NOMO-1 (cell line): ENCODE measurements at regions not wholly inside any gene's neighbourhood (a gene's known extent, or its start where the extent isn't known, plus 50 kb on each side); places are given as distances from the start of the nearest gene placed in this dataset.

ENCODE experiments used
- DNase-seq, 2 experiments: peaks; one replicate each; lab custom pipeline; 2025; ENCODE audit not compliant: unreplicated experiment in 2 of 2; lab: John Stamatoyannopoulos, UW

DNA sequence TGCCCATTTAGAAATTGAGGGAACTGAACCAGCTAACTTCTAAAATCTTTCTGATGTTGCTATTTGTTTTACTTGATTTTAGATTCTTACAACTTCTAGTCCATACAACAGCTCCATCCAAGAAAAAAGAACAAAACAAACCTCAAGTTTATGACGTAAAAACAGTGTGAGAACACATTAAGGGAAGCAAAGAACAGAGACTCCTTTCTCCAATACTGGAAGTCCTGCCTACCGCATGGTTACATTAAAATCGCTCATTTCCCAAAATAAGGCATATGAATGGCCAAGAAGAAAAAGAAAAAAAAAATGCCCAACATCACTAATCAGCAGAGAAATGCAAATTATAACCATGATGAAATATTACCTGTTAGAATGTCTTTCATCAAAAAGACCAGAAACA, 110.0 kb downstream of the TRIB2 start:
- no peak for DNase-seq

DNA sequence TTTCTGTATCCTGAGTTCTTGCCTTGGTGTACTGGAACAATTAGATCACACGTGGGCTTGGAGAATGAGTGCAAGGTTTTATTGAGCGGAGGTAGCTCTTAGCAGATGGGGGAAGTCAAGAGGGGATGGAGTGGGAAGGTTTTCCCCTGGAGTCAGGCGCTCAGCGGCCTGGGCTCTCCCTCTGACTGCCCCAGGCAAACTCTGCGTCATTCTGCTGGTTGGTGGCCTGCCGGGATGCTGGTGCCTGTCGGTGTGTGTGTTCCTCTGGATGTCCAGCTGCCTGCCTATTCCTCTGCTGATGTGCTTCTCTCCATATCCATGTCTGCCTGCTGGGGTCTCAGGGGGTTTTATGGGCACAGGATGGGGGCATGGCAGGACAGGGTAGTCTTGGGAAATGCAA, 111.0 kb downstream of the TRIB2 start:
- no peak for DNase-seq

DNA sequence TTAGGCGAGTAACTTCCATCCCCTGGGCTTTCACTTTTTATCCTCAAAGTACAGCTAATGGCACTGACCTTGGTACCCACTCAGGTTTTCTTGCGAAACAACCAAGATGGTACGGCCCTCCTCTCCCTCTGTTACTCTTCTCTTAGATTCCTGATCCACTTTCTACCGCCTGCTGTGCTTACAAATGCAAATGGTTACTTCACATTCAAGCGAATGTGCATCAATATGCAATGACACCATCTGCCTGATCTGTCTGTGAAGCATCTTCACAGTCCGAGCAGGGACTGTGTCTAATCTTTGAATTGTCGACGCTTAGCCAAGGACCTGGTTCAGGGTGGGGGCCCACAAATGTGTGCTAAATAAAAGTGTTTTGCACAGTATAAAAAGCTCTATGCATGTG, 112.2 kb downstream of the TRIB2 start:
- no peak for DNase-seq

DNA sequence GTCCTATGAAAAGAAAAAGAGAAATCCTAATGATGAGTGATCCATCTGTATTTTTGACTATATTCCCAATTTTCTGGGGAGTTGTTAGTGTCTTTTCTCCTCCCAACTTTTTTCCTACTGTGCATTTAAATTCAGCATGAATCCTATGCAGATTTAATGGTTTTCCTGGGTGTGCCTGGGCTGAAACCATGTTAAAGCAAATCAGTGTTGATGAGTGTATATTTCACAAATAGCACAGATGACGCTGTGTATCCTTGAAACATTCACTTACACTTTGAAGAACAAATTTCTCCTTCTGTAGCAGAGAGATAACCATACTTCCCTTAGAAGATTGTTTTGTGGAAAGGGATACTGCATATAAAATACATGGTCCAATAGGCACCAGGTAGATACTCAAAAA, 114.3 kb downstream of the TRIB2 start:
- DNase-seq: no peak

DNA sequence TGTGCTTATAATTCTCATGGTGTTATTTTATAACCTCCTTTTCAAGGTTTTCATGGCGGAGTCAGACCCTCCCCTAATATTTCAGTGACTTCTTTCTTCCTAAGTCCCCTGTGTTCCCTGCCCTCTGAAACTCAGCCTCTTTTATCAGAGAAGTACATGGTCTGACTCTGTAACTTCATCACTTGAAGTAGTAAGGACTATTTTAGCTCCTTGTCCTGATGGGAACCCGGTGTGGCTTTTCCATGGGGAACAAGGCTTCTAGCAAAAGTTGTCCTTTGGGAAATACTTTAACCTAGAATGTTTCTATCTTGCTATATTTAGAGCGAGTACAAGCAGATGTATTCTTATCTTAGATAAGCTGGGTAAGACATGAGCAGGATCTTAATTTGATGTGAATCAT, 117.5 kb downstream of the TRIB2 start:
- DNase-seq: no peak

DNA sequence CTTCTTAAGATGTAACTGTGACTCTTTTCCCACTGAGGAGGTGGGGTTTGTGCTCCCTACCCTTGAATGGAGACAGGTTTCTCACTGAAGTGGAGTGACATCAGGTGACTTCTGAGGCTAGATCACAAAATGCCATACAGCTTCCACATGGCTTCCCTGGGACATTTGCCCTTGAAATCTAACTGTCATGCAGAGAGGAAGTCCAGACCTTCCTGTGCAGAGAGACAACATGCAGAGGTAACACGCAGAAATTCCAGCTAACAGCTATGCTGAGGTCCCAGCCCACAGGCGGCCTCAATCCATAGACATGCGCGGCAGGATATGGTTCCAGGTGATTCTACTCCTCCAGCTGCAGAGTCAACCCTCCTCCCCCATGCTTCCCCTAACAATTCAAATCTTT, 119.0 kb downstream of the TRIB2 start:
- no peak for DNase-seq

DNA sequence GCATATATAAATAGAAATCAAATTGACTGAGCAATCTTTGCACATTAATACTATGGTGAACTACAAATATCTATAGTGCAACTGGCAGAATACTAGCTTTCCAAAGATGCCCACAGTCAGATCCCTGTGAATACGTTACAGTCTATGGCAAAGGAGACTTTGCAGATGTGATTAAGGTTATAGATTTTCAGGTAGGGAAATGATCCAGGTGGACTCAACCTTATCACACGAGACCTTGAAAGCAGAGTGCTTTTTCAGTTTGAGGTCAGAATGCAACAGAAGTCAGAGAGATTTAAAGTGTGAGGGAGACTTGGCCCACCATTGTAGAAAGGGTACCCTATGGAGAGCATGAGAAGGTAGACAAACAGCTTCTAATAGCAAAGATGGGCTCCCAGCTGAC, 122.6 kb downstream of the TRIB2 start:
- no peak for DNase-seq

DNA sequence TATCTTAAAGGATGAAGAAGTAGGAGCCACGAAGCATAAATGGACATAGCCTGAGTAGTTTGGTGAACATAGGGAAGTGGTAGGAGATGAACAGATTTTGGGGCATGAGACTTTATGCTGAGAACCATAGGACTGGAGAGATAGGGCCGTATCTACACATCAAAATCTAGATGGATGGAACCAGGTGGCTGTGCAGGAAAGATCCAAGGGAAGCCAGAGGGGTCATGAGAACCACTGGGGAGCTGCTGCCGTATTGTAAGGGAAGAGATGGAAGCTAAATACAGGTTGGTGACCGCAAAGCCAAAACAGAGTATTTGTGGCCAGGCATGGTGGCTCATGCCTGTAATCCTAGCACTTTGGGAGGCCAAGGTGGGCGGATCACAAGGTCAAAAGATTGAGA, 124.3 kb downstream of the TRIB2 start:
- DNase-seq: no peak

DNA sequence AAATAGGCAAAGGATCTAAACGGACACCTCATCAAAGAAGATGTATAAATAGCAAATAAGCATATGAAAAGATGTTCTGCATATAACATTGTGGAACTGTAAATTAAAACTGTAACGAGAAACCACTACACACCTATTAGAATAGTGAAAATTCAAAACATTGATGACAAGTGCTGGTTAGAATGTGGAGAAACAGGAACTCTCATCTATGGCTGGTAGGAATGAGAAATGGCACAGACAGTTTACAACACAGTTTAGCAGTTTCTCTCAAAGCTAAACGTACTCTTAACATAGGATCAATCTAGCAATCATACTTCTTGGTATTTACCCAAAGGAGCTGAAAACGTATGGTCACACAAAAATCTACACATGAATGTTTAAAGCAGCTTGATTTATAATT, 126.2 kb downstream of the TRIB2 start:
- no peak for DNase-seq

DNA sequence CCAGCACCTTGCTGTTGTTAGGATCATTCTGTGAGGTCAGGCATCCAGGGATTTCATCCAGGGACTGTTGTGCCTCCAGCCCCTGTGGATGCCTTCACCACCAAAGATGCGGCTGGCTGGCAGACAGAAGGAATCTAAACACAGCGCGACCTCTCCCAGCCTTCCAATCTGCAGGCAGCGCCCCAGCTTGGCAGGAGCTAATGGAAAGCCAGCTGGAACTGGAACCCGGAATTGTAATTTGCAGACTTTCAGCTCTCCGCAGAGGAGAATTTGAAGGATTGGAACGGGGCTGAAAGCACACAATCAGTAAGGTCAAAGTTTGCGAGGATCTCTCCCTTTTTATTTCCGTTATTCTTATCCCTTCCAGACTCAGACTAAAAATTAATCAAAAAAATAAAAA, 127.8 kb downstream of the TRIB2 start:
- DNase-seq: no peak

DNA sequence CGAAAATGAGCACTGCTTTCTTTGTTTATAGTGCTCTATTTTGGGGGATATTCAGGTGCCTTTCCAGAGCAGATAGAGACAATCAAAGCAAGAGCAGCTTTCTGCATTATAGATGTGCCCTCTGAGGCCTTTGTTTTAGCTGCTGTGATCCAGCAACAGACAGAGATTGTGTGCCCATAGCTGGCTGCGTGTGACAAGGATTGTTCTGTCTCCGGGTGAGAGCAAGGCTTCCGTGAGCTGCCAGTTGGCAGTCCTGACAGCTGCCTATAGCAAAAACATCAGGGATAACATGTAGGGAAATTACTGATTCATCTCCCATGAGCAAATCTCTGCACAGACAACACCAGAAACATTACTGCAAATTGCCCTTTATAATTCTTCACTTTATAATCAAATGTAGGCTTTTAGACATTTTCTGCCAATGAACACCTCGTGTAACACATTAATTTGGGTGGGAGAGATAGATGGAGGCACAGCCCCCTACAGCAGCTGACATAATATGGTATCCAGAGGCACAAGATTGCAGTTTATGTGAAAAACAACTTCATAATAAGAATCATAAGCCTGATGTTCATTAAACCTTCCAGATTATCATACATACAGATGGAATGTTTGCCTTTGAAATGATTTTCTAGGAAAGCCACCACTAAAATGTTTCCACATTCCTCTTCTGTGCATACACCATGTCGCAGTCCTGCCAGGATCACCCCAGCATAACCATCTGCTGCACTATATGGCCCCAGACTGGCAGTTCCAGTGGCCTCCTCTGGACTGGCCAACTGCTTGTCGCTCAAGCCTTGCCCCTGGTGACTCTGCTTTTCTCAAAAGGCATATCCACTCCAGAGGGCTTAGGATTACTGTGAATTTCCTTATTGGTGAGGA, 131.2 kb downstream of the TRIB2 start:
- DNase-seq: no peak

DNA sequence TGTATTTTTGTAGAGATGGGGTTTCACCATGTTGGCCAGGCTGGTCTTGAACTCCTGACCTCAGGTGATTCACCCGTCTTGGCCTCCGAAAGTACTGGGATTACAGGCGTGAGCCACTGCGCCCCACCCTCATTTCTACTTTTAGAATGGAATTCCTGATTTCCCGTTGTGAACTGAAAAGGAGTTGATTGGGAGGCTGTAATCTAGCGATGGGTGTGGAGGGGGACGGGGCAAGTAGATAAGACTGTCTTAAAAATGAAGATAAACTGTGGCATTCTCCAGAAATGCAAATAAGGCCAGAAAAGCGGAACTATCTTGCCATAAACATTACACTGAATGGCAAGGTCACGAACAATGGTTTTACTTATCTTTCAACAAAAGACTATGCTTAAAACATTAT, 135.4 kb downstream of the TRIB2 start:
- no peak for DNase-seq

DNA sequence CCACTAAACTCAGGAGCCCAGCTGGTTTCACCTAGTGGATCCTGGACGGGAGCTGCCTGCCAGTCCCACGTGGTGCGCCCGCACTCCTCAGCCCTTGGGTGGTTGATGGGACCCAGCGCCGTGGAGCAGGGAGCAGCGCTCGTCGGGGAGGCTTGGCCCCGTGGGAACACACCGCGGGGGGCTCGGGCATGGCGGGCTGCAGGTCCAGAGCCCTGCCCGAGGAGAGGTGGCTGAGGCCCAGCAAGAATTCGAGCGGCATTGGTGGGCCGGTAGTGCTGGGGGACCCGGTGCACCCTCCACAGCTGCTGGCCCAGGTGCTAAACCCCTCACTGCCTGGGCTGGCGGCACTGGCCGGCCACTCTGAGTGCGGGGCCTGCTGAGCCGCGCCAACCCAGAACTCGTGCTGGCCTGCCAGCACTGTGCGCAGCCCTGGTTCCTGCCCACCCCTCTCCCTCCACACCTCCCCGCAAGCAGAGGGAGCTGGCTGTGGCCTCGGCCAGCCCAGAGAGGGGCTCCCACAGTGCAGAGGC, 137.3 kb downstream of the TRIB2 start:
- DNase-seq: no peak

DNA sequence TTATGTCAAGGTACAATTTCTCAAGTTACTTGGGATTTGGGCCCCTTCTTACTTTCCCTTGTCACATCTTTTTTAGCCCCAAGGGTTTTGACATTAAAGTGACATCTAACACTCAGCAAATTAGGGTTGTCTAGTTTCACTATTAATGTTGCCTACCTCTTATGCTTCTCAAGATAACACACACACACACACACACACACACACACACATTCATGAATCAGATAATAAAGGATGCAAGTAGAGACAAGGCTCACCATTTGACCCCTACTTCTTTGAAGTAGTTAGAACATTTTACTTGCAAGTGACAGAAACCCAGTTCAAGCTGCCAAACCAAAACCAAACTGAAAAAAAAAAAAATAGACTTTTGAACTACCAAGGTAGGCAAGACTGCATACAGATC, 138.8 kb downstream of the TRIB2 start:
- DNase-seq: no peak

DNA sequence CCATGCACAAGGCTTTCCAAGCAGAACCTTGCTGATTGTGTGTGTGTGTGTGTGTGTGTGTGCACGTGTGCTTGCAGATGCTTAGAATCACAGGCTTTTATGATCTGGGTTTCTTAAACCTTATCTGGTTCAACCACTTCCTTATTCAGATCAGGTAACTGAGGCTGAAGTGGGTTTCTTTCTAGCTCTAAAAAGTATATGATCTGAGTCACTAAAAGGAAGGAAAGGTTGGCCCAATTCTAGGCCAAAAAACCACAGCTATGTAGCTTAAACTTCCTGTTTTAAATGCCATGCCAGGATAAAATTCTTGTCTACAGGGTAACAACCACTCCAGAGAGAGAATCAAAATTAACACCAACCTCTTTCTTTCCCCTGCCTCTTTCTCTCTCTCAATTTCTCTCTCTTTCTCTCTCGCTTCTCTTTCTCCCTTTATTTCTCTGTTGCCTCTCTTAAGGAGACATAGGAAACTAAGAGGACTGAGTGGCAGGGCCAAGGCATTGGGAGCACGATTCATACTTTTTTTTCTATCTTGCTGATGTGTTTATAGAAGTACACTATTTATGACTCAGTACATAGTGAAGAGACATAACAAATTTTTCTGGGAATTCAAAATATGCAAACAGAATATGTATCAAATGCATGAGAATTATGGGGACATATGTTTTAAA, 140.3 kb downstream of the TRIB2 start:
- DNase-seq: peak; percentile 79 to 96

DNA sequence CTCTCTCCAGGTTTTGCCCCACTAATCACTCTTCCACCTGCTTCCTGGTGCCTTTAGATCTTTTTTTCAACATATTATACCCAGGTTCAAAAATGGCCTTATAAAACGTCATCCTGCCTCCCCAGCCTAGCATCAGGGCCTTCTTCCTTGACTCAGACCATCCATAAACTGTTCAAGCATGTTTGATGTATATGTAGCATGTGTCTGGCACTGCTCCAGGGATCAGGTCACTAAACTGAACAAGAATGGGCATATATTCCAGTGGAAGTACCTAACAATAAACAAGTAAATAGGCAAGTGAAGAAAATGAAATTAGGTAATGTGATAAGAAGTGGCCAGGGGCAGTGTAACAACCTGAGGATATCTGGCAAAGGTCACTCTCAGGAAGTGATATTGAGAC, 141.2 kb downstream of the TRIB2 start:
- DNase-seq: no peak

DNA sequence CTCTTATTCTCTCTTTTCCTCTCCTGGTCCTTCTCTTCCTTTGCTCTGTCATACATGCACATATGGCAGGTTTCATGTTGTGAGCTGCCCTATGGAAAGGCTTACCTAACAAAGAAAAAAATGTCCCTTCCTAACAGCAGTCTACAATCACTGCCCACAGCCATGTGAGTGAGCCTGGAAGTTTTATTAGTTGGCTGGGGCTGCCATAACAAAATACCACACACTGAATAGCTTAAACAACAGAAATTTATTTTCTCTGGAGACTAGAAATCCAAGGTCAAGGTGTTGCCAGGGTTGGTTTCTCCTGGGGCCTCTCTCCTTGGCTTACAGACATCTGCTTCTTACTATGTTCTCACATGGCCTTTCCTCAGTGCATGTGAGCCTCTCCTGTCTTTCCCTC, 142.1 kb downstream of the TRIB2 start:
- no peak for DNase-seq

DNA sequence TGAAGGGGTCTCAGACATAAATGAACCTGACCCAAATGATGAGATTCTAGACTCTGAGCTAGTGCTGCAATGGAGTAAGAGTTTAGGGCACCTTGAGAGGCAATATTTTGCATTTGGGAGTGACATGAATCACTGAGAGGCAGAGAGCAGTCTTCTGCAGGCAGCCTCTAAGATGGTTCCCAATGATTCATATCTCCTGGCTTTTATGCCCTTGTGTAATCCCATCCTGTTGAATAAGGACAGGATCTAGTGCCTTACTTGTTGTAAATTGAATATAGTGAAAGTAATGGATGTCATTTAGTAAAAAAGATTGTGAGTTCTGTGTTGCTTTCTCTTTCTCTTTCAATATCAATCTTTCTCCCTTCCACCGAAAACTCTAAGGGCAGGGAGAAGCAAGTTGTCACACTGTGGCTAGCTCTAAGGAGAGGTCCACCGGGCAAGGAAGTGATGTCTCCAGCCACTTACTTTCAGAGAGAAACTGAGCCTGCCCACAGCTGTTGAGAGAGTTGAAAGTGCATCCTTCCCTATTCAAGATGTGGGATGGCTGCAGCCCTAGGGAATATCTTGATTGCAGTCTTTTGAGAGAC, 144.7 kb downstream of the TRIB2 start:
- DNase-seq: peak in 1 of 2 experiments; percentile 18

DNA sequence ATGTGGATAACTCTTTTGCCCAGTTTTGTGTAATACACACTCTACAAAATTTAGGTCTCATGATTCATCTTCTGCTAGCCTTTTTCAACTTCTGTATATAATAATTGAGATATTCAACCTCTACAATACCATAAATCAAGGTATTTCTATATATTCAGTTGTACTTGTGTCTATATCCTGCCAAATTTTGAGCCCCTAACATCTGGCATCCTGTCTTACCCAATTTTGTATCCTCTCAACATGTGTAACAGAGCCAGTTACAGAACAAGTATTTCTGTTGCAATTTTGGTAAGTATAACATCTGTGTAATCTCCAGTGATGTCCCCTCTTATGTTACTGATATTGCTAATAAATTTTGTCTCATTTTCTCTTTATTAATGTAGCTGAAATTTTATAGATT, 145.8 kb downstream of the TRIB2 start:
- no peak for DNase-seq

DNA sequence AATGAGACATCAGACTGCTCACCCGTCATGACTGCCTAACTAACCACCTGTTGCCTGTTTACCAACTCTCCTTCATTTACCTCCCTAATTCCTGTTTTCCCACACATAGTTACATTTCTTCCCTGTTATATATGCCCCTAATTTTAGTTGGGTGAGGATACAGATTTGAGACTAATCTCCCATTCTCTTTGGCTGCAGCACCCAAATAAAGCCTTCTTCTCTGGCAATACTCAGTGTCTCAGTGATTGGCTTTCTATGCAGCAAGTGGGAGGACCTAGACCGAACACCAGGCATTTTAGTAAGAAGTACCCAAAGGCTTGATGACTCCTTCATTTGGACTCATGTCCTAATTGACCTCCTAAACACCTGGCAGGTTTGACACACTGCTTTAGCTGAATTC, 147.2 kb downstream of the TRIB2 start:
- DNase-seq: no peak

DNA sequence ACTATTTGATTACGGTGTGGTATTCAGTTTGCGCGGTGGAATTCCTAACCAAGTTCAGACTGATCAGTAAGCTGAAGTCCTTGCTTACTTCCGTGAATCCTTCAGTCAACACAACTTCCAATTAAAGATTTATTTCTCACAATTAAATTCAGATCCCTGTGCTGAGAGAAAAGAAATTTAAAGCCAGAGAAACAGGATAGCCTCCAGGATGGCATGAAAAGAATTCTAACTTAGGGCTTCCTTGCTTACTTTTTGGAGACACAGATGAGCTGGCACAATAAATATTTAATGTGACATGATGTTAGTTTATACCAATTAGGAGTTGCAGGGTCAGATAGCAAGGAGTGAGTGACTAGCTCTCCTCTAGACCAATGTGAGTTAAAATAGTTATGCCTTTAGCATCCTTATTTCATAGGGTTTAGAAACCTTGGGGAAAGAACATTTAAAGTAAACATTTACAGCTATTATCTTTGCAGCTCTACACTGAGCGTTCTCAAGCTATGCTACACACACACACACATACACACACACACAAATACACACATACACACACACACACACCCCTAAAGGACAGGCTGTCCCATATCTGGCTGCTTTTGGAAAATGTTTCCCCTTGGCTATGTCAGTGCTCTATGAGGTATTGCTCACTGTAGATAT, 151.0 kb downstream of the TRIB2 start:
- no peak for DNase-seq
